ENCODE measurements at regions not wholly inside any gene's neighbourhood (a gene's known extent, or its start where the extent isn't known, plus 50 kb on each side); places are given as distances from the start of the nearest gene placed in this dataset.

DNA sequence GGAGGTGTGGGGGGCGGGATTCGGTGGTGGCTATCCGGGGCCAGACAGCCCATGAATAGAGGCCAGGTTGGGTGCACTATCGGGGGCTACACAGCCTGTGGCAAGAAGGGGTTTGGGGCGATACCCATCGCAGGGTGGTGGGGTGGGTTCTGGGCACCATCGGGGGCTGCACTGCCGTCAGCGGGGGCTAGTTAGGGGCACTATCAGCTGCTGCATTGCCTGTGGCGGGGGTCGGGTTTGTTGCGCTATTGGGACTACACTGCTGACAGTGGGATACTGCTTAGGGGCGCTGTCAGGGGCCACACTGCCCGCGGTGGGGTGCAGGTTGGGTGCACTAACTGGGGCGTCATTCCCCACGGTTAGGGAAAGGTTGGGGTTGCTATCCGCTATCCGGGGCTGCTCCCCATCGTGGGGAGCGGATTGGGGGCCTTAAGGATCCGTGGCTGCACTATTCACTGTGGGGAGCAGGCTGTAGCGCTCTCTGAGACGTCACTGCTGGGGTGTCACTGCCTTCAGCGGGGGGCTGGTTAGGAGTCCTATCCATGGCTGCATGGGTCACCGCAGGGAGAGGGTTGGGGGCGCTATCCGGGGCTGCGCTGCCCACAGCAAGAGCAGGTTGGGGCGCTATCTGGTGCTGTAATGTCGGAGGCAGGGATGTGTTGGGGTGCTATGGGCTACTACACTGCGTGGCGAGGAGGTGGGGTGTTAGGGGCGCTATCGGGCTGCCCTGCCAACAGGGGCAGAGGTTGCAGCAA is 76.5 kb upstream of the SLC35G4 start:
- no peaks in the 10 kb centered on the region for H3K36me3 ChIP-seq (ENCODE audit: insufficient read depth, insufficient read length, low read length)
- no peaks in the 10 kb centered on the region for H3K4me1 ChIP-seq (ENCODE audit: insufficient read depth, insufficient read length)
- no peak for DNase-seq (ENCODE audit: low read depth, low spot score)
- H3K9ac ChIP-seq (ENCODE audit: insufficient read length, low read depth): no peak overlapping the region
- peaks cover 15% of the 10 kb centered on the region; the same call in 1 of the 2 replicates for H3K9me3 ChIP-seq (ENCODE audit: insufficient read depth, low read length)
- TF ChIP-seq YY1 (IDR thresholded peaks at IDR 0.05; ENCODE audit: insufficient read depth, insufficient read length) (no peak), SUZ12 (IDR thresholded peaks at IDR 0.05; ENCODE audit: extremely low read depth, insufficient read depth, insufficient read length) (no peak), ZNF274 (IDR thresholded peaks at IDR 0.05; ENCODE audit: low read depth, low read length) (no peak)
- H3K27me3 ChIP-seq (ENCODE audit: insufficient read depth, insufficient read length): no peaks in the 10 kb centered on the region
- no peak overlapping the region for H3K4me3 ChIP-seq (ENCODE audit: insufficient read length, low read depth)

GRCh38 chr18:11529081-11529480 is 80.3 kb upstream of the SLC35G4 start:
- no peak for TF ChIP-seq YY1 (IDR thresholded peaks at IDR 0.05; ENCODE audit: insufficient read depth, insufficient read length)
- TF ChIP-seq SUZ12 (IDR thresholded peaks at IDR 0.05; ENCODE audit: extremely low read depth, insufficient read depth, insufficient read length): no peak
- no peak for TF ChIP-seq ZNF274 (IDR thresholded peaks at IDR 0.05; ENCODE audit: low read depth, low read length)
- DNase-seq (ENCODE audit: low read depth, low spot score): no peak
- Histone ChIP-seq H3K9ac (ENCODE audit: insufficient read length, low read depth) (no peak overlapping the region), H3K27me3 (ENCODE audit: insufficient read depth, insufficient read length) (no peaks in the 10 kb centered on the region), H3K36me3 (ENCODE audit: insufficient read depth, insufficient read length, low read length) (no peaks in the 10 kb centered on the region), H3K9me3 (ENCODE audit: insufficient read depth, low read length) (peaks cover 4% of the 10 kb centered on the region; the same call in 1 of the 2 replicates), H3K4me3 (ENCODE audit: insufficient read length, low read depth) (no peak overlapping the region), H3K4me1 (ENCODE audit: insufficient read depth, insufficient read length) (no peaks in the 10 kb centered on the region)

DNA sequence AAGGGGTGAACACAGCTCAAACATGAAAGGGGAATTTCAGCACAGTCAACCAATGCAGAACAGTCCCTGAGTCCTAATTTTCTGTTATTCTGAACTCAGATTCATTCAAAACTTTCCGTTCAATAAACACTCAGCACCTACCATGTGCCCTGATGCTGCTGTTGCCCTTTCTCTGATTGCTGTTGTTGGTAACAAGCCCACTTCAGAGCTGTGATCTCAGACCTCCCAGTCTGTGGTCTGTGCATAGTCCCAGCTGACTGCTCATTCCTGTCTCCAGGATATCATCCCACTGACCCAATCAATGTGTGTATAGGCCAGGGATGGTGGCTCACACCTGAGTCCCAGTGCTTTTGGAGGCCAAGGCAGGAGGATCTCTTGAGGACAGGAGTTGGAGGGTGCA is 82.7 kb upstream of the SLC35G4 start:
- Histone ChIP-seq H3K36me3 (ENCODE audit: insufficient read depth, insufficient read length, low read length) (no peaks in the 10 kb centered on the region), H3K4me3 (ENCODE audit: insufficient read length, low read depth) (no peak overlapping the region), H3K9me3 (ENCODE audit: insufficient read depth, low read length) (no peaks in the 10 kb centered on the region), H3K9ac (ENCODE audit: insufficient read length, low read depth) (no peak overlapping the region), H3K4me1 (ENCODE audit: insufficient read depth, insufficient read length) (no peaks in the 10 kb centered on the region), H3K27me3 (ENCODE audit: insufficient read depth, insufficient read length) (no peaks in the 10 kb centered on the region)
- TF ChIP-seq SUZ12 (IDR thresholded peaks at IDR 0.05; ENCODE audit: extremely low read depth, insufficient read depth, insufficient read length) (no peak), ZNF274 (IDR thresholded peaks at IDR 0.05; ENCODE audit: low read depth, low read length) (no peak), YY1 (IDR thresholded peaks at IDR 0.05; ENCODE audit: insufficient read depth, insufficient read length) (no peak)
- DNase-seq (ENCODE audit: low read depth, low spot score): no peak

DNA sequence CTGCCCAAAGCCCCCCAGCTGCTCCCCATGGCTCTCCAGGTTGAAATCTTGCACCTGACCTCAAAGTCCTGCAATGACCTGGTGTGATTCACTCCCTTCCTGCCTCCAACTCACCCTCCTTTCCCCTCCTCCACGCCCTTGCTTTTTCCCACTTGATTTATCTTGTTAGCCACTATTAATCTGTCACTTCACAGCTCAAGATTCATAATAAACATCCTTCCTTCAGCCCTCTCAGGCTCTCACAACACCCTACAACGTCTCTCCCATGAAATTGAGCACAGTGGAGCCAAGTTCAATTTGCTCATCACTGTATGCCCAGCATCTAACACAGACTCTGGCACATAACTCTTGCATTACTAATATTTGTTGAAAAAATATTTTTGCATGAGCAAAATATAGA is 85.6 kb upstream of the SLC35G4 start:
- H3K9ac ChIP-seq (ENCODE audit: insufficient read length, low read depth): no peak overlapping the region
- DNase-seq (ENCODE audit: low read depth, low spot score): no peak
- H3K4me1 ChIP-seq (ENCODE audit: insufficient read depth, insufficient read length): no peaks in the 10 kb centered on the region
- no peaks in the 10 kb centered on the region for H3K36me3 ChIP-seq (ENCODE audit: insufficient read depth, insufficient read length, low read length)
- TF ChIP-seq YY1 (IDR thresholded peaks at IDR 0.05; ENCODE audit: insufficient read depth, insufficient read length) (no peak), SUZ12 (IDR thresholded peaks at IDR 0.05; ENCODE audit: extremely low read depth, insufficient read depth, insufficient read length) (no peak), ZNF274 (IDR thresholded peaks at IDR 0.05; ENCODE audit: low read depth, low read length) (no peak)
- H3K4me3 ChIP-seq (ENCODE audit: insufficient read length, low read depth): no peak overlapping the region
- no peaks in the 10 kb centered on the region for H3K27me3 ChIP-seq (ENCODE audit: insufficient read depth, insufficient read length)
- no peaks in the 10 kb centered on the region for H3K9me3 ChIP-seq (ENCODE audit: insufficient read depth, low read length)

DNA sequence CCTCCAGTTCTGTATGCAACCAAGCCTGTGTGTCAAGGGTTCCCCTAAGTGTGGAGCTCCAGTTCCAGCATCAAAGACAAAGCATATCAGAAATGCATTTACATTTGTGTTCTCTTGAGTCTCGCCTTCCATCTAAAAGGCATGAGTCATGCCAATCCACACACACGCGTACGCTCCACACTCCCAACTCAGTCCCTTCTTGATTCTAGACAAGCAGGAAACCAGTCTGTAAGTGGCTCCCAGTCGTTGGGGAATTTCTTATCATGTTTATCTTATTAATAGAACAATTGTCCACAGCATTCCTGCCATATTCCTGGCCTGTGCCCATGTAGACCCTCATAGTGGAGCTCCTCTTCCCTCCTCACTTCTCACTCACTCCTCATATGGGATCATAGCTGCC is 86.4 kb upstream of the SLC35G4 start:
- no peaks in the 10 kb centered on the region for H3K4me1 ChIP-seq (ENCODE audit: insufficient read depth, insufficient read length)
- H3K27me3 ChIP-seq (ENCODE audit: insufficient read depth, insufficient read length): no peaks in the 10 kb centered on the region
- H3K36me3 ChIP-seq (ENCODE audit: insufficient read depth, insufficient read length, low read length): no peaks in the 10 kb centered on the region
- TF ChIP-seq YY1 (IDR thresholded peaks at IDR 0.05; ENCODE audit: insufficient read depth, insufficient read length) (no peak), ZNF274 (IDR thresholded peaks at IDR 0.05; ENCODE audit: low read depth, low read length) (no peak), SUZ12 (IDR thresholded peaks at IDR 0.05; ENCODE audit: extremely low read depth, insufficient read depth, insufficient read length) (no peak)
- no peak overlapping the region for H3K9ac ChIP-seq (ENCODE audit: insufficient read length, low read depth)
- H3K4me3 ChIP-seq (ENCODE audit: insufficient read length, low read depth): no peak overlapping the region
- H3K9me3 ChIP-seq (ENCODE audit: insufficient read depth, low read length): no peaks in the 10 kb centered on the region
- no peak for DNase-seq (ENCODE audit: low read depth, low spot score)

GRCh38 chr18:11521853-11522252 is 87.5 kb upstream of the SLC35G4 start:
- no peak for DNase-seq (ENCODE audit: low read depth, low spot score)
- no peaks in the 10 kb centered on the region for H3K4me1 ChIP-seq (ENCODE audit: insufficient read depth, insufficient read length)
- H3K9me3 ChIP-seq (ENCODE audit: insufficient read depth, low read length): no peaks in the 10 kb centered on the region
- no peak for TF ChIP-seq ZNF274 (IDR thresholded peaks at IDR 0.05; ENCODE audit: low read depth, low read length)
- no peak for TF ChIP-seq YY1 (IDR thresholded peaks at IDR 0.05; ENCODE audit: insufficient read depth, insufficient read length)
- no peak for TF ChIP-seq SUZ12 (IDR thresholded peaks at IDR 0.05; ENCODE audit: extremely low read depth, insufficient read depth, insufficient read length)
- no peak overlapping the region for H3K9ac ChIP-seq (ENCODE audit: insufficient read length, low read depth)
- H3K4me3 ChIP-seq (ENCODE audit: insufficient read length, low read depth): no peak overlapping the region
- no peaks in the 10 kb centered on the region for H3K27me3 ChIP-seq (ENCODE audit: insufficient read depth, insufficient read length)
- no peaks in the 10 kb centered on the region for H3K36me3 ChIP-seq (ENCODE audit: insufficient read depth, insufficient read length, low read length)

GRCh38 chr18:11520536-11520935 is 88.9 kb upstream of the SLC35G4 start:
- H3K36me3 ChIP-seq (ENCODE audit: insufficient read depth, insufficient read length, low read length): no peaks in the 10 kb centered on the region
- no peaks in the 10 kb centered on the region for H3K4me1 ChIP-seq (ENCODE audit: insufficient read depth, insufficient read length)
- no peak for DNase-seq (ENCODE audit: low read depth, low spot score)
- TF ChIP-seq YY1 (IDR thresholded peaks at IDR 0.05; ENCODE audit: insufficient read depth, insufficient read length): no peak
- no peak for TF ChIP-seq SUZ12 (IDR thresholded peaks at IDR 0.05; ENCODE audit: extremely low read depth, insufficient read depth, insufficient read length)
- no peak for TF ChIP-seq ZNF274 (IDR thresholded peaks at IDR 0.05; ENCODE audit: low read depth, low read length)
- no peaks in the 10 kb centered on the region for H3K9me3 ChIP-seq (ENCODE audit: insufficient read depth, low read length)
- no peak overlapping the region for H3K9ac ChIP-seq (ENCODE audit: insufficient read length, low read depth)
- no peak overlapping the region for H3K4me3 ChIP-seq (ENCODE audit: insufficient read length, low read depth)
- H3K27me3 ChIP-seq (ENCODE audit: insufficient read depth, insufficient read length): no peaks in the 10 kb centered on the region
